HepG2 (cell line): ENCODE measurements at regions not wholly inside any gene's neighbourhood (a gene's known extent, or its start where the extent isn't known, plus 50 kb on each side); places are given as distances from the start of the nearest gene placed in this dataset.
A peak's percentile ranks its signal among the peaks of the same experiment; 100 is the strongest.

ENCODE experiments used
- ATAC-seq: fragments of 200-7000 bp; cut with Tn5 transposase; 3 replicates; pipeline ENCODE4 v1.9.1; 2020; ENCODE audit warnings: mild to moderate bottlenecking, moderate library complexity
- BruUV-seq: library from RNA; stranded (reverse); fragments of 400-500 nt; replicated peaks from 2 replicates; lab custom pipeline; 2021; lab: Mats Ljungman, UMichigan
- CTCF ChIA-PET: fragments of 300-600 bp; formaldehyde crosslinking; extraction: SDS; loops from one replicate; lab custom pipeline; 2021; ENCODE audit warnings: low total read pairs, inconsistent platforms, low intra/inter-chr PET ratio; lab: Yijun Ruan, JAX
- POLR2A ChIA-PET: fragments of 350-600 bp; sonication (Branson Sonifier 250); formaldehyde crosslinking; loops from one replicate; lab custom pipeline; 2020; ENCODE audit warnings: antibody characterized with exemption, inconsistent platforms; lab: Yijun Ruan, JAX
- DNase-seq: peaks from one replicate; pipeline ENCODE4 v3.0.0-alpha.2; 2015; ENCODE audit warnings: low spot score
- FAIRE-seq: peaks from 3 replicates; lab custom pipeline; 2011; peaks lifted over from hg19 to GRCh38; lab: Jason Lieb, UNC
- H2AFZ ChIP-seq: one replicate; pipeline ENCODE4 v1.6.1; 2011; ENCODE audit warnings: low read length, inconsistent platforms
- H3K27ac ChIP-seq: fragments of 300-600 bp; 3 replicates; pipeline ENCODE4 v1.8.0; 2011; ENCODE audit warnings: mixed run types, mild to moderate bottlenecking, mixed read lengths, low read length, inconsistent platforms; ENCODE audit not compliant: insufficient read depth; ENCODE audit errors: extremely low read length
- H3K27me3 ChIP-seq, 2 experiments: fragments of 200-600 bp in 1 of 2; 2 replicates in 1 of 2; 3 replicates in 1 of 2; pipeline versions ENCODE4 v1.6.0 to v1.8.0; 2011; ENCODE audit warnings: low read length in 2 of 2, mild to moderate bottlenecking in 2 of 2, moderate library complexity in 2 of 2, inconsistent platforms in 1 of 2; ENCODE audit not compliant: insufficient read depth in 2 of 2, control insufficient read depth in 1 of 2
- H3K36me3 ChIP-seq, 2 experiments: fragments of 200-600 bp in 1 of 2; replicated peaks in 1 of 2; 2 replicates in 1 of 2; 3 replicates in 1 of 2; pipeline versions ENCODE4 v1.5.1 to v1.8.0; 2011; ENCODE audit warnings: low read length in 2 of 2, inconsistent platforms in 1 of 2; ENCODE audit not compliant: insufficient read depth in 2 of 2, control insufficient read depth in 1 of 2
- H3K4me1 ChIP-seq: 2 replicates; pipeline ENCODE4 v1.5.1; 2012; ENCODE audit warnings: low read length, inconsistent platforms; ENCODE audit not compliant: insufficient read depth
- H3K4me2 ChIP-seq: 2 replicates; pipeline ENCODE4 v1.6.0; 2011; ENCODE audit warnings: low read depth, low read length, inconsistent platforms
- H3K4me3 ChIP-seq, 3 experiments: fragments of 200-600 bp in 1 of 3; sonication (generic), shearing (Covaris generic) in 1 of 3; replicated peaks in 1 of 3; 2 replicates each; pipeline ENCODE4 v1.5.1; 2011 to 2016; ENCODE audit warnings: low read length in 3 of 3, inconsistent platforms in 2 of 3, low read depth in 2 of 3, mild to moderate bottlenecking in 2 of 3, control low read depth in 1 of 3, mixed read lengths in 1 of 3; ENCODE audit not compliant: insufficient read depth in 1 of 3
- H3K79me2 ChIP-seq: one replicate; pipeline ENCODE4 v1.6.1; 2011; ENCODE audit warnings: low read length, inconsistent platforms; ENCODE audit not compliant: insufficient read depth
- H3K9ac ChIP-seq: 2 replicates; pipeline ENCODE4 v1.6.0; 2011; ENCODE audit warnings: mild to moderate bottlenecking, low read depth, low read length, inconsistent platforms; ENCODE audit not compliant: insufficient read depth
- H3K9me3 ChIP-seq: 2 replicates; pipeline ENCODE4 v1.5.1; 2012; ENCODE audit warnings: mild to moderate bottlenecking, low read length
- H4K20me1 ChIP-seq: 2 replicates; pipeline ENCODE4 v1.6.0; 2011; ENCODE audit warnings: inconsistent platforms, mild to moderate bottlenecking, low read length, moderate library complexity; ENCODE audit not compliant: insufficient read depth
- ZNF205 ChIP-seq: IDR thresholded peaks from 2 replicates; pipeline ENCODE4 v1.6.1; 2018; ENCODE audit warnings: missing biosample characterization, missing genetic modification reagents
- ZNF234 ChIP-seq: sonication (generic); formaldehyde crosslinking; conservative IDR thresholded peaks from 2 replicates; pipeline ENCODE4 v1.5.1; 2020; ENCODE audit warnings: mild to moderate bottlenecking, missing genetic modification reagents
- WGBS: methylation state at CpG from one replicate; pipeline ENCODE4 v1.1.6; 2017; ENCODE audit warnings: low lambda C conversion rate; 5-methylcytosine and 5-hydroxymethylcytosine counted together
- in situ Hi-C: cut with HindIII; loops from 2 replicates; pipeline ENCODE4 v1.10.0; 2017; ENCODE audit warnings: low pct_unique_long_range_greater_than_20kb; ENCODE audit not compliant: extremely low pct_ligation_motif_present
- intact Hi-C: fragments of 100-400 bp; cut with micrococcal nuclease; formaldehyde crosslinking; loops from one replicate; pipeline ENCODE4 v1.10.0; 2022; ENCODE audit not compliant: unreplicated experiment
- TF ChIP-seq, protein P1 (sequence below): sonication (generic); formaldehyde crosslinking; IDR thresholded peaks from 2 replicates; pipeline ENCODE4 v1.4.0; 2020; ENCODE audit warnings: missing genetic modification reagents; ENCODE audit errors: not compliant biosample characterization
- TF ChIP-seq, protein P2 (sequence below): sonication (generic); formaldehyde crosslinking; conservative IDR thresholded peaks from 2 replicates; pipeline ENCODE4 v1.4.0; 2020; ENCODE audit warnings: missing genetic modification reagents
- TF ChIP-seq, protein P3 (sequence below): sonication (generic); formaldehyde crosslinking; IDR thresholded peaks from 2 replicates; pipeline ENCODE4 v1.5.0; 2020; ENCODE audit warnings: mild to moderate bottlenecking, missing genetic modification reagents, borderline replicate concordance
- TF ChIP-seq, protein P4 (sequence below): sonication (generic); formaldehyde crosslinking; IDR thresholded peaks from 2 replicates; pipeline ENCODE4 v1.8.1; 2022; ENCODE audit warnings: low read depth, mild to moderate bottlenecking, missing genetic modification reagents

DNA sequence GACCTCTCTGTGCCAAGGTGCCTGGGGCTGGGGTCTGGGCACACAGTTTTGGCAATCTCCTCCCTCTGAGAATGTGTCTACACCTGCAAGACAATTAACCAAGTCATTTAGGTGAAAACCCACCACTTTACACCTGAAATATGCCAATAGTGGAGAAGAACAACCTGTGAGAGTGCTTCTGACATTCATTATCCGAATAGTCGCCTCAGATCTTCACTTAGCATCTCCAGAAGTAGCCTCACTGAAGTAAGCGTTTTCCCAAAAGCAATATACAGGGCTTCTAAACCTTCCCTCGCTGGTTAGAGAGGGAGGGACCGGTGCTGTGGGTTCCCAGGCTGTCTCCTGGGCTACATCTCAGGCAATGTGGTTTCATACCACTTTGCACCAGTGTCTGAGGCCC is 173.5 kb downstream of the DDX1 start:
- CTCF ChIA-PET: no interaction called here
- 68% methylated on average over 5 of the region's 5 CpGs for WGBS
- no TSS peak for BruUV-seq
- Histone ChIP-seq H3K4me3 (no peak overlapping the region), H3K9ac (no peak overlapping the region), H2AFZ (no peak overlapping the region), H3K36me3 (no peaks in the 10 kb centered on the region), H3K4me1 (peaks cover 27% of the 10 kb centered on the region), H3K4me2 (no peak overlapping the region), H3K9me3 (no peaks in the 10 kb centered on the region), H3K79me2 (no peaks in the 10 kb centered on the region), H4K20me1 (peaks cover 21% of the 10 kb centered on the region; the same call in 1 of the 2 replicates), H3K27ac (no peak overlapping the region), H3K27me3 (peaks cover 17 to 95% of the 10 kb centered on the region in 2 experiments)
- TF ChIP-seq ZNF234 (CRISPR knock-in tag) (no peak), ZNF205 (CRISPR knock-in tag) (no peak)
- TF ChIP-seq, protein P1, sequence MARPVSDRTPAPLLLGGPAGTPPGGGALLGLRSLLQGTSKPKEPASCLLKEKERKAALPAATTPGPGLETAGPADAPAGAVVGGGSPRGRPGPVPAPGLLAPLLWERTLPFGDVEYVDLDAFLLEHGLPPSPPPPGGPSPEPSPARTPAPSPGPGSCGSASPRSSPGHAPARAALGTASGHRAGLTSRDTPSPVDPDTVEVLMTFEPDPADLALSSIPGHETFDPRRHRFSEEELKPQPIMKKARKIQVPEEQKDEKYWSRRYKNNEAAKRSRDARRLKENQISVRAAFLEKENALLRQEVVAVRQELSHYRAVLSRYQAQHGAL (CRISPR knock-in tag): no peak
- TF ChIP-seq, protein P2, sequence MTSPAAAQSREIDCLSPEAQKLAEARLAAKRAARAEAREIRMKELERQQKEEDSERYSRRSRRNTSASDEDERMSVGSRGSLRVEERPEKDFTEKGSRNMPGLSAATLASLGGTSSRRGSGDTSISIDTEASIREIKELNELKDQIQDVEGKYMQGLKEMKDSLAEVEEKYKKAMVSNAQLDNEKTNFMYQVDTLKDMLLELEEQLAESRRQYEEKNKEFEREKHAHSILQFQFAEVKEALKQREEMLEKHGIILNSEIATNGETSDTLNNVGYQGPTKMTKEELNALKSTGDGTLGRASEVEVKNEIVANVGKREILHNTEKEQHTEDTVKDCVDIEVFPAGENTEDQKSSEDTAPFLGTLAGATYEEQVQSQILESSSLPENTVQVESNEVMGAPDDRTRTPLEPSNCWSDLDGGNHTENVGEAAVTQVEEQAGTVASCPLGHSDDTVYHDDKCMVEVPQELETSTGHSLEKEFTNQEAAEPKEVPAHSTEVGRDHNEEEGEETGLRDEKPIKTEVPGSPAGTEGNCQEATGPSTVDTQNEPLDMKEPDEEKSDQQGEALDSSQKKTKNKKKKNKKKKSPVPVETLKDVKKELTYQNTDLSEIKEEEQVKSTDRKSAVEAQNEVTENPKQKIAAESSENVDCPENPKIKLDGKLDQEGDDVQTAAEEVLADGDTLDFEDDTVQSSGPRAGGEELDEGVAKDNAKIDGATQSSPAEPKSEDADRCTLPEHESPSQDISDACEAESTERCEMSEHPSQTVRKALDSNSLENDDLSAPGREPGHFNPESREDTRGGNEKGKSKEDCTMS: no peak
- FAIRE-seq (no peak), DNase-seq (no peak), ATAC-seq (no peak)
- in situ Hi-C loops: no loop called here
- POLR2A ChIA-PET: no interaction called here
- intact Hi-C loops: no loop called here

DNA sequence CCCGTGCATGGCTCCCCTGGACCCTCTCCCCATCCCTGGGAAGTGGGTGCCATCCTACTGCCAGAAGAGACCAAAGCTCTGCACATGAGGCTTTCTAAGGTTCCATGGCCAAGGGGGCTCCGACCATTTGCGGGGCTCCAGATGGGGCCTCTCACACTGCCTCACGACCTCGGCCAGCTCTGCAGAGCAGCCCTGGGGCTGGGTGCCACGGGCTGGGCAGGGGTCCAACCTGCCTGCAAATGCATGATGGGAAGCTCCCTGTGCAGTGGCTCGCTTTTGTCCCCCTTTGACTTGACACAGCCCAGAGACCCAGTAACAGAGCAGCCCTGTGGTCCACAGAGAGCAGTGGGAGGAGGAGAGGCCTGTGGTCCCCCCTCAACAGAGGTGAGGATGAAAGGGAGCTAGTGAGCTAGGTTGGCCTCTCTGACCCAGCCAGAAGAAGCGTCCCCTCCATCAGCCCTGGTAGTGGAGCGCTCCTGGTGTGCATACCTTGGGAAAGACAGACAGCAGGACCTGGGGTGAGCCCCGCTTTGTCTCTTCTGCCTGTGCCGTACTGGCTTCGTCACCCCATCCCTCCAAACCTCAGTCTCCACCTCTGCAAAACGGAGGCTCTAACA is 174.1 kb downstream of the DDX1 start:
- no peak overlapping the region for H3K9ac ChIP-seq
- TF ChIP-seq, protein P3, sequence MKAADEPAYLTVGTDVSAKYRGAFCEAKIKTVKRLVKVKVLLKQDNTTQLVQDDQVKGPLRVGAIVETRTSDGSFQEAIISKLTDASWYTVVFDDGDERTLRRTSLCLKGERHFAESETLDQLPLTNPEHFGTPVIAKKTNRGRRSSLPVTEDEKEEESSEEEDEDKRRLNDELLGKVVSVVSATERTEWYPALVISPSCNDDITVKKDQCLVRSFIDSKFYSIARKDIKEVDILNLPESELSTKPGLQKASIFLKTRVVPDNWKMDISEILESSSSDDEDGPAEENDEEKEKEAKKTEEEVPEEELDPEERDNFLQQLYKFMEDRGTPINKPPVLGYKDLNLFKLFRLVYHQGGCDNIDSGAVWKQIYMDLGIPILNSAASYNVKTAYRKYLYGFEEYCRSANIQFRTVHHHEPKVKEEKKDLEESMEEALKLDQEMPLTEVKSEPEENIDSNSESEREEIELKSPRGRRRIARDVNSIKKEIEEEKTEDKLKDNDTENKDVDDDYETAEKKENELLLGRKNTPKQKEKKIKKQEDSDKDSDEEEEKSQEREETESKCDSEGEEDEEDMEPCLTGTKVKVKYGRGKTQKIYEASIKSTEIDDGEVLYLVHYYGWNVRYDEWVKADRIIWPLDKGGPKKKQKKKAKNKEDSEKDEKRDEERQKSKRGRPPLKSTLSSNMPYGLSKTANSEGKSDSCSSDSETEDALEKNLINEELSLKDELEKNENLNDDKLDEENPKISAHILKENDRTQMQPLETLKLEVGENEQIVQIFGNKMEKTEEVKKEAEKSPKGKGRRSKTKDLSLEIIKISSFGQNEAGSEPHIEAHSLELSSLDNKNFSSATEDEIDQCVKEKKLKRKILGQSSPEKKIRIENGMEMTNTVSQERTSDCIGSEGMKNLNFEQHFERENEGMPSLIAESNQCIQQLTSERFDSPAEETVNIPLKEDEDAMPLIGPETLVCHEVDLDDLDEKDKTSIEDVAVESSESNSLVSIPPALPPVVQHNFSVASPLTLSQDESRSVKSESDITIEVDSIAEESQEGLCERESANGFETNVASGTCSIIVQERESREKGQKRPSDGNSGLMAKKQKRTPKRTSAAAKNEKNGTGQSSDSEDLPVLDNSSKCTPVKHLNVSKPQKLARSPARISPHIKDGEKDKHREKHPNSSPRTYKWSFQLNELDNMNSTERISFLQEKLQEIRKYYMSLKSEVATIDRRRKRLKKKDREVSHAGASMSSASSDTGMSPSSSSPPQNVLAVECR (CRISPR knock-in tag): no peak
- TF ChIP-seq, protein P4, sequence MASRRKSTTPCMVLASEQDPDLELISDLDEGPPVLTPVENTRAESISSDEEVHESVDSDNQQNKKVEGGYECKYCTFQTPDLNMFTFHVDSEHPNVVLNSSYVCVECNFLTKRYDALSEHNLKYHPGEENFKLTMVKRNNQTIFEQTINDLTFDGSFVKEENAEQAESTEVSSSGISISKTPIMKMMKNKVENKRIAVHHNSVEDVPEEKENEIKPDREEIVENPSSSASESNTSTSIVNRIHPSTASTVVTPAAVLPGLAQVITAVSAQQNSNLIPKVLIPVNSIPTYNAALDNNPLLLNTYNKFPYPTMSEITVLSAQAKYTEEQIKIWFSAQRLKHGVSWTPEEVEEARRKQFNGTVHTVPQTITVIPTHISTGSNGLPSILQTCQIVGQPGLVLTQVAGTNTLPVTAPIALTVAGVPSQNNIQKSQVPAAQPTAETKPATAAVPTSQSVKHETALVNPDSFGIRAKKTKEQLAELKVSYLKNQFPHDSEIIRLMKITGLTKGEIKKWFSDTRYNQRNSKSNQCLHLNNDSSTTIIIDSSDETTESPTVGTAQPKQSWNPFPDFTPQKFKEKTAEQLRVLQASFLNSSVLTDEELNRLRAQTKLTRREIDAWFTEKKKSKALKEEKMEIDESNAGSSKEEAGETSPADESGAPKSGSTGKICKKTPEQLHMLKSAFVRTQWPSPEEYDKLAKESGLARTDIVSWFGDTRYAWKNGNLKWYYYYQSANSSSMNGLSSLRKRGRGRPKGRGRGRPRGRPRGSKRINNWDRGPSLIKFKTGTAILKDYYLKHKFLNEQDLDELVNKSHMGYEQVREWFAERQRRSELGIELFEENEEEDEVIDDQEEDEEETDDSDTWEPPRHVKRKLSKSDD (CRISPR knock-in tag): 0 out of 2 replicates have a peak, but pooled peaks have one; percentile 8

More for the DNA sequence above, 174.1 kb downstream of the DDX1 start:
- no peak for FAIRE-seq
- POLR2A ChIA-PET: no interaction called here
- ATAC-seq: peak; percentile 55
- no peak overlapping the region for H3K4me2 ChIP-seq
- peaks cover 27% of the 10 kb centered on the region for H3K4me1 ChIP-seq
- no peak overlapping the region for H3K27ac ChIP-seq
- no peaks in the 10 kb centered on the region for H3K9me3 ChIP-seq
- CTCF ChIA-PET: no interaction called here
- no peak overlapping the region for H3K4me3 ChIP-seq
- BruUV-seq: no TSS peak
- no peak overlapping the region for H2AFZ ChIP-seq
- in situ Hi-C loops: no loop called here
- no peaks in the 10 kb centered on the region for H3K36me3 ChIP-seq
- 45% methylated on average over 6 of the region's 13 CpGs for WGBS
- intact Hi-C loops: no loop called here
- peaks cover 19% of the 10 kb centered on the region; the same call in 1 of the 2 replicates for H4K20me1 ChIP-seq
- no peak for DNase-seq
- H3K27me3 ChIP-seq: peaks cover 18 to 95% of the 10 kb centered on the region in 2 experiments
- no peaks in the 10 kb centered on the region for H3K79me2 ChIP-seq
